HCT116 (cell line): ENCODE measurements at regions not wholly inside any gene's neighbourhood (a gene's known extent, or its start where the extent isn't known, plus 50 kb on each side); places are given as distances from the start of the nearest gene placed in this dataset.

Experiments
- ATAC-seq: fragments of 200-7000 bp; cut with Tn5 transposase; 2 replicates; pipeline ENCODE4 v1.9.1; 2020; ENCODE audit warnings: mild to moderate bottlenecking, moderate library complexity
- BruUV-seq: library from RNA; stranded (reverse); fragments of 400-500 nt; replicated peaks from 2 replicates; lab custom pipeline; 2021; lab: Mats Ljungman, UMichigan
- CTCF ChIA-PET: fragments of 300-600 bp; sonication (Branson Sonifier 250); formaldehyde crosslinking; loops from one replicate; lab custom pipeline; 2021; ENCODE audit warnings: antibody characterized with exemption; lab: Charles Lee
- POLR2A ChIA-PET: fragments of 300-600, 350-600 bp; sonication (Branson Sonifier 250); formaldehyde crosslinking; loops from one replicate; lab custom pipeline; 2021; ENCODE audit warnings: antibody characterized with exemption; lab: Charles Lee
- RAD21 ChIA-PET, 2 experiments: fragments of 300-600 bp; sonication (Branson Sonifier 250); formaldehyde crosslinking; loops; one replicate each; lab custom pipeline; 2023; ENCODE audit warnings: low total read pairs in 2 of 2; ENCODE audit not compliant: uncharacterized antibody in 2 of 2, unreplicated experiment in 2 of 2, low non-redundant PET in 1 of 2; lab: Charles Lee
- DNase-seq: peaks from one replicate; pipeline ENCODE4 v3.0.0-alpha.2; 2010; ENCODE audit warnings: low read depth, low spot score
- H2AFZ ChIP-seq: fragments of 200-600 bp; shearing (Covaris generic), sonication (generic); 2 replicates; pipeline ENCODE4 v1.6.1; 2017; ENCODE audit warnings: low read depth, mixed run types, mixed read lengths, antibody characterized with exemption, low read length; ENCODE audit not compliant: poor library complexity, severe bottlenecking
- H3K27ac ChIP-seq: 2 replicates; pipeline ENCODE4 v1.5.1; 2012; ENCODE audit warnings: low read depth, low read length
- H3K27me3 ChIP-seq: fragments of 200-600 bp; sonication (generic); 2 replicates; pipeline ENCODE4 v1.6.1; 2016; ENCODE audit warnings: mixed run types, low read length, mixed read lengths; ENCODE audit not compliant: insufficient read depth
- H3K36me3 ChIP-seq, 2 experiments: fragments of 200-500 bp in 1 of 2; fragments of 200-600 bp in 1 of 2; sonication (Bioruptor generic) in 1 of 2; sonication (generic) in 1 of 2; 2 replicates each; pipeline versions ENCODE4 v1.5.1 to v1.6.1; 2014 to 2016; ENCODE audit warnings: low read length in 2 of 2, inconsistent platforms in 1 of 2, mixed read lengths in 1 of 2, mixed run types in 1 of 2; ENCODE audit not compliant: insufficient read depth in 2 of 2, control insufficient read depth in 1 of 2
- H3K4me1 ChIP-seq, 2 experiments: fragments of 200-600 bp in 1 of 2; sonication (generic) in 1 of 2; 2 replicates each; pipeline versions ENCODE4 v1.5.1 to v1.6.1; 2012 to 2017; ENCODE audit warnings: low read length in 2 of 2, inconsistent platforms in 1 of 2, mild to moderate bottlenecking in 1 of 2, mixed read lengths in 1 of 2, mixed run types in 1 of 2, moderate library complexity in 1 of 2; ENCODE audit not compliant: insufficient read depth in 2 of 2, control insufficient read depth in 1 of 2
- H3K4me2 ChIP-seq: fragments of 200-600 bp; sonication (generic); 2 replicates; pipeline ENCODE4 v1.6.1; 2017; ENCODE audit warnings: mixed run types, low read length, mixed read lengths
- H3K4me3 ChIP-seq, 2 experiments: fragments of 200-600 bp in 1 of 2; sonication (generic) in 1 of 2; replicated peaks in 1 of 2; 2 replicates each; pipeline ENCODE4 v1.5.1; 2011 to 2016; ENCODE audit warnings: low read length in 2 of 2, control low read depth in 1 of 2, low read depth in 1 of 2, mild to moderate bottlenecking in 1 of 2, mixed read lengths in 1 of 2, mixed run types in 1 of 2
- H3K79me2 ChIP-seq: fragments of 200-600 bp; sonication (generic); 2 replicates; pipeline ENCODE4 v1.6.1; 2017; ENCODE audit warnings: mild to moderate bottlenecking, mixed run types, low read length, moderate library complexity, mixed read lengths; ENCODE audit not compliant: insufficient read depth
- H3K9ac ChIP-seq: fragments of 200-600 bp; sonication (generic); 2 replicates; pipeline ENCODE4 v1.6.1; 2016; ENCODE audit warnings: low read length, mixed read lengths
- H3K9me2 ChIP-seq: fragments of 200-600 bp; sonication (generic), shearing (Covaris generic); 2 replicates; pipeline ENCODE4 v1.6.1; 2017; ENCODE audit warnings: mixed run types, mild to moderate bottlenecking, moderate library complexity; ENCODE audit not compliant: insufficient read depth
- H3K9me3 ChIP-seq, 2 experiments: fragments of 200-500 bp in 1 of 2; fragments of 200-600 bp in 1 of 2; sonication (Bioruptor generic) in 1 of 2; sonication (generic) in 1 of 2; 2 replicates each; pipeline ENCODE4 v1.6.1; 2014 to 2017; ENCODE audit warnings: low read length in 2 of 2, mixed read lengths in 2 of 2, inconsistent platforms in 1 of 2, low read depth in 1 of 2, mild to moderate bottlenecking in 1 of 2, mixed run types in 1 of 2, moderate library complexity in 1 of 2; ENCODE audit not compliant: control insufficient read depth in 1 of 2, insufficient read depth in 1 of 2
- H4K20me1 ChIP-seq: fragments of 200-600 bp; sonication (generic), shearing (Covaris generic); 2 replicates; pipeline ENCODE4 v1.6.1; 2017; ENCODE audit warnings: mixed run types, mild to moderate bottlenecking, moderate library complexity; ENCODE audit not compliant: insufficient read depth
- CEBPB ChIP-seq: IDR thresholded peaks from 2 replicates; pipeline ENCODE4 v1.6.1; 2012; ENCODE audit warnings: low read depth
- EZH2 ChIP-seq: fragments of 200-600 bp; sonication (generic); IDR thresholded peaks from 2 replicates; pipeline ENCODE4 v1.6.1; 2017; ENCODE audit warnings: antibody characterized with exemption, mixed run types
- ZBTB33 ChIP-seq: IDR thresholded peaks from 2 replicates; pipeline ENCODE4 v1.6.1; 2011; ENCODE audit warnings: mild to moderate bottlenecking, low read length, moderate library complexity; ENCODE audit not compliant: insufficient replicate concordance; ENCODE audit errors: extremely low read depth
- ZFX ChIP-seq: fragments of 450-650 bp; IDR thresholded peaks from 2 replicates; pipeline ENCODE4 v1.6.1; 2017
- intact Hi-C: fragments of 100-400 bp; cut with micrococcal nuclease; formaldehyde crosslinking; loops from 2 replicates; pipeline ENCODE4 v1.10.0; 2022

GRCh38 chr6:104306211-104306610 lies 553.5 kb downstream of the HACE1 start:
- Histone ChIP-seq H3K9me2 (no peaks in the 10 kb centered on the region), H3K27me3 (no peaks in the 10 kb centered on the region), H4K20me1 (no peaks in the 10 kb centered on the region), H3K4me3 (no peak overlapping the region), H3K36me3 (no peaks in the 10 kb centered on the region), H3K4me1 (no peaks in the 10 kb centered on the region), H3K27ac (no peak overlapping the region), H3K79me2 (no peaks in the 10 kb centered on the region), H2AFZ (no peak overlapping the region), H3K9ac (no peak overlapping the region), H3K9me3 (no peaks in the 10 kb centered on the region), H3K4me2 (no peak overlapping the region)
- intact Hi-C loops: no loop called here
- ChIA-PET POLR2A (no interaction called here), CTCF (no interaction called here), RAD21 (no interaction called here)
- DNase-seq (no peak), ATAC-seq (no peak)
- TF ChIP-seq ZFX: no peak
- no peak for TF ChIP-seq ZBTB33
- no TSS peak for BruUV-seq

DNA sequence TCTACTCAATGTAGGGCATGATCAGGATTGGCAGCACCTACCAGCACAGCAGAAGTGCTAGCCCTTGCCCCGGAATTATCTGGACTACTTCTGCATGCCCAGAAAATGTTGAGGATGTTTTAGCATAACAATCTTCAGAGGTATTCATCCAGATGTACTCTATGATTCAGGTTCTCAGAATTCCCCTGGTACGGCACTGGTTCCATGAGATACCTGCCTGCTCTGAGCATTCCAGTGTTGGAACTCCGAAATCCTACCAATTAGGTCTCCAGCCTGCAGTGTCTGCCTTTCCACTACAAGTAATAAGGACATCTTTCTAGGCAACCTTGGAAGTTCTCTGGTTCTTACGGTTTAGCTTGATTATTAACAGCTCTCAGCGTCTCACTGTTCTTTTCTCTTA lies 554.5 kb downstream of the HACE1 start:
- no TSS peak for BruUV-seq
- Histone ChIP-seq H3K4me1 (no peaks in the 10 kb centered on the region), H3K79me2 (no peaks in the 10 kb centered on the region), H3K27me3 (no peaks in the 10 kb centered on the region), H3K27ac (no peak overlapping the region), H3K36me3 (no peaks in the 10 kb centered on the region), H3K4me2 (no peak overlapping the region), H3K9ac (no peak overlapping the region), H2AFZ (no peak overlapping the region), H4K20me1 (no peaks in the 10 kb centered on the region), H3K9me3 (no peaks in the 10 kb centered on the region), H3K9me2 (no peaks in the 10 kb centered on the region), H3K4me3 (no peak overlapping the region)
- ATAC-seq (no peak), DNase-seq (no peak)
- TF ChIP-seq CEBPB: no peak
- no peak for TF ChIP-seq EZH2
- TF ChIP-seq ZFX: no peak
- intact Hi-C loops: no loop called here
- POLR2A ChIA-PET: no interaction called here
- RAD21 ChIA-PET: no interaction called here
- CTCF ChIA-PET: no interaction called here
